Mesenteric fat pad (tissue), 1 donor: ENCODE measurements at regions not wholly inside any gene's neighbourhood (a gene's known extent, or its start where the extent isn't known, plus 50 kb on each side); places are given as distances from the start of the nearest gene placed in this dataset.

Experiments used
- DNase-seq: peaks from one replicate; pipeline ENCODE4 v3.0.0-alpha.2; 2020; ENCODE audit warnings: low spot score
- donor health status: DM: yes; HTN: yes; CAD: no.

GRCh38 chr10:8416760-8417159, 362.3 kb downstream of the GATA3 start:
- no peak for DNase-seq

- no peak for DNase-seq
These were observed 363.1 kb downstream of the GATA3 start for GRCh38 chr10:8417631-8418030.

GRCh38 chr10:8418631-8419030, 364.1 kb downstream of the GATA3 start:
- DNase-seq, result no peak

- DNase-seq, result no peak
These were observed 365.7 kb downstream of the GATA3 start for GRCh38 chr10:8420182-8420581.

GRCh38 chr10:8424555-8425211, 370.2 kb downstream of the GATA3 start:
- no peak for DNase-seq

GRCh38 chr10:8428654-8429053, 374.2 kb downstream of the GATA3 start:
- no peak for DNase-seq

- DNase-seq, result no peak
These were observed 375.8 kb downstream of the GATA3 start for GRCh38 chr10:8430321-8430720.

- no peak for DNase-seq
These were observed 377.0 kb downstream of the GATA3 start for GRCh38 chr10:8431511-8431910.

GRCh38 chr10:8435186-8436055, 380.9 kb downstream of the GATA3 start:
- DNase-seq, result no peak

- no peak for DNase-seq
These were observed 383.4 kb downstream of the GATA3 start for GRCh38 chr10:8437896-8438295.

GRCh38 chr10:8438603-8439002, 384.1 kb downstream of the GATA3 start:
- no peak for DNase-seq

GRCh38 chr10:8439040-8439439, 384.6 kb downstream of the GATA3 start:
- DNase-seq, result no peak

- no peak for DNase-seq
These were observed 390.1 kb downstream of the GATA3 start for GRCh38 chr10:8444630-8445029.

GRCh38 chr10:8445353-8445752, 390.9 kb downstream of the GATA3 start:
- no peak for DNase-seq

GRCh38 chr10:8449909-8450308, 395.4 kb downstream of the GATA3 start:
- DNase-seq, result no peak

GRCh38 chr10:8453587-8453986, 399.1 kb downstream of the GATA3 start:
- no peak for DNase-seq

GRCh38 chr10:8454357-8454756, 399.9 kb downstream of the GATA3 start:
- no peak for DNase-seq

- no peak for DNase-seq
These were observed 400.7 kb downstream of the GATA3 start for GRCh38 chr10:8455181-8455580.

GRCh38 chr10:8456386-8456785, 401.9 kb downstream of the GATA3 start:
- DNase-seq, result no peak

- no peak for DNase-seq
These were observed 406.1 kb downstream of the GATA3 start for GRCh38 chr10:8460626-8461025.

- DNase-seq, result no peak
These were observed 408.1 kb downstream of the GATA3 start for GRCh38 chr10:8462565-8462964.

- no peak for DNase-seq
These were observed 409.4 kb downstream of the GATA3 start for GRCh38 chr10:8463853-8464252.

GRCh38 chr10:8468477-8468876, 414.0 kb downstream of the GATA3 start:
- DNase-seq, result no peak
